ENCODE measurements at regions not wholly inside any gene's neighbourhood (a gene's known extent, or its start where the extent isn't known, plus 50 kb on each side); places are given as distances from the start of the nearest gene placed in this dataset.

- H3K9ac ChIP-seq: no peak overlapping the region
These were observed 140.4 kb upstream of the ETV3 start for GRCh38 chr1:157278383-157279137.

GRCh38 chr1:157277913-157278312 is 139.7 kb upstream of the ETV3 start:
- no peak overlapping the region for H2AFZ ChIP-seq
- H3K27ac ChIP-seq: no peak overlapping the region
- no peaks in the 10 kb centered on the region for H3K36me3 ChIP-seq (ENCODE audit: control insufficient read depth, insufficient read depth, low read length)
- H3K4me1 ChIP-seq: no peaks in the 10 kb centered on the region
- H3K79me2 ChIP-seq: no peaks in the 10 kb centered on the region
- H3K4me3 ChIP-seq (ENCODE audit: low read depth, low read length): no peak overlapping the region
- no peaks in the 10 kb centered on the region for H3K9me3 ChIP-seq (ENCODE audit: control insufficient read depth, low read length)
- H3K27me3 ChIP-seq (ENCODE audit: control insufficient read depth, insufficient read depth, low read length): no peaks in the 10 kb centered on the region
- no peak overlapping the region for H3K4me2 ChIP-seq (ENCODE audit: low read length)
- H3K9ac ChIP-seq: no peak overlapping the region
- TF ChIP-seq CTCF (IDR thresholded peaks at IDR 0.05): no peak

More at GRCh38 chr1:157278383-157279137, 140.4 kb upstream of the ETV3 start:
- Histone ChIP-seq H3K4me1 (no peaks in the 10 kb centered on the region), H3K27me3 (ENCODE audit: control insufficient read depth, insufficient read depth, low read length) (no peaks in the 10 kb centered on the region), H3K79me2 (no peaks in the 10 kb centered on the region), H2AFZ (no peak overlapping the region), H3K9me3 (ENCODE audit: control insufficient read depth, low read length) (no peaks in the 10 kb centered on the region), H3K4me2 (ENCODE audit: low read length) (no peak overlapping the region), H3K4me3 (ENCODE audit: low read depth, low read length) (no peak overlapping the region), H3K27ac (no peak overlapping the region), H3K36me3 (ENCODE audit: control insufficient read depth, insufficient read depth, low read length) (no peaks in the 10 kb centered on the region)
- no peak for TF ChIP-seq CTCF (IDR thresholded peaks at IDR 0.05)

GRCh38 chr1:157277281-157277680 is 139.1 kb upstream of the ETV3 start:
- Histone ChIP-seq H2AFZ (no peak overlapping the region), H3K27me3 (ENCODE audit: control insufficient read depth, insufficient read depth, low read length) (no peaks in the 10 kb centered on the region), H3K4me1 (no peaks in the 10 kb centered on the region), H3K9ac (no peak overlapping the region), H3K4me2 (ENCODE audit: low read length) (no peak overlapping the region), H3K27ac (no peak overlapping the region), H3K36me3 (ENCODE audit: control insufficient read depth, insufficient read depth, low read length) (no peaks in the 10 kb centered on the region), H3K9me3 (ENCODE audit: control insufficient read depth, low read length) (no peaks in the 10 kb centered on the region), H3K79me2 (no peaks in the 10 kb centered on the region), H3K4me3 (ENCODE audit: low read depth, low read length) (no peak overlapping the region)
- no peak for TF ChIP-seq CTCF (IDR thresholded peaks at IDR 0.05)

GRCh38 chr1:157274698-157275534 is 136.7 kb upstream of the ETV3 start:
- Histone ChIP-seq H3K4me2 (ENCODE audit: low read length) (no peak overlapping the region), H2AFZ (no peak overlapping the region), H3K27me3 (ENCODE audit: control insufficient read depth, insufficient read depth, low read length) (no peaks in the 10 kb centered on the region), H3K9ac (no peak overlapping the region), H3K9me3 (ENCODE audit: control insufficient read depth, low read length) (no peaks in the 10 kb centered on the region), H3K4me1 (no peaks in the 10 kb centered on the region), H3K36me3 (ENCODE audit: control insufficient read depth, insufficient read depth, low read length) (no peaks in the 10 kb centered on the region), H3K79me2 (no peaks in the 10 kb centered on the region), H3K27ac (no peak overlapping the region), H3K4me3 (ENCODE audit: low read depth, low read length) (no peak overlapping the region)
- no peak for TF ChIP-seq CTCF (IDR thresholded peaks at IDR 0.05)

Data from parathyroid adenoma (tissue), 2 donors.